Sigmoid colon (tissue), 4 donors: ENCODE measurements at regions not wholly inside any gene's neighbourhood (a gene's known extent, or its start where the extent isn't known, plus 50 kb on each side); places are given as distances from the start of the nearest gene placed in this dataset.

Source experiments
- EP300 ChIP-seq, 4 donors: sonication (generic); formaldehyde crosslinking; IDR thresholded peaks; one replicate each; pipeline ENCODE4 v1.6.1; 2017; ENCODE audit warnings: antibody characterized with exemption in 4 of 4
- POLR2A ChIP-seq, 2 donors: fragments of 450-650 bp; IDR thresholded peaks; one replicate each; pipeline ENCODE4 v1.6.1; 2016; ENCODE audit warnings: antibody characterized with exemption in 2 of 2, mild to moderate bottlenecking in 2 of 2, moderate library complexity in 2 of 2

DNA sequence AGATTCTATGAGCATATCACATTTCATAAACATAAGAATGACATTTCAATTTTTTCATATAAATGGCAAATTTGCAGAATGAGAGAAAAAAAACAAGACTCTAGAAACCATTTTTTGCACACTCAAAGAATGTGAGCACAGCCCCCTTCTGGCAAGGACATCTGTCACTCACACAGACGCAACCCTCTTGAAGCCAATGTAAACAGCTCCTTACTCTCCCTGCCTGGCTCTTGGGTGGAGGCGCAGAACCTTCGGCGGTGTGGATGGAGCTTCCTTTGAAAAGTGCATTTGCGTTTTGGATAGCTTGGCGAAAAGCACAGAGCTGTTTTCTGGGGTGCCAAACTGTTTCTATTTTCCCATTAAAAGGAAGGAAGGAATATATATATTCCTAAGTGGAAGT is 367.6 kb upstream of the TSHZ3 start:
- no peak for TF ChIP-seq POLR2A (IDR thresholded peaks at IDR 0.05)
- no peak for TF ChIP-seq EP300 (IDR thresholded peaks at IDR 0.05)
